ENCODE measurements at regions not wholly inside any gene's neighbourhood (a gene's known extent, or its start where the extent isn't known, plus 50 kb on each side); places are given as distances from the start of the nearest gene placed in this dataset.

DNA sequence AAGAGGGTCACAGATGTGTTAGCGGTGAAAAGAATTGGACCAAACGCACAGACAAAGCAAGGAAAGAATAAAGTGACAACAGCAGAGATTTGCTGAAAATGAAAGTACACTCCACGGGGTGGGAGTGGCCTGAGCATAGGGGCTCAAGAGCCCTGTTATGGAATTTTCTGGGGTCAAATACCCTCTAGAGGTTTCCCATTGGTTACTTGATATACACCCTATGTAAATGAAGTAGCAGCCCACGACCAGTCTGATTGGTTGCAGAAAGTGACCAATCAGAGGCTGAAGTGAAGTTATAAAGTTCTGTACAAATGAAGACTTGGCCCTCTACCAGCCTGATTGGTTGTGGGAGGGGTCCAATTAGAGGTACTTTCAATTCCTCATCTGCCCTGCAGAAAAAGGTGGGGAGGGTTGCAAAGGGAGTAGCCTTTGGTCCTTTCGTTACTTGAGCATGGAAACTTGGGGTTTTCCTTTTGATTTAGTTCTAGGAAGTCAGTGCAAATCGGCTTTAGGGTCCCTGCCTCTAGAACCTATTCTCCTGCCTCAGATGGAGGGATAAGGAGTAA, 125.6 kb upstream of the PRPS1L1 start:
- no peak for DNase-seq

- DNase-seq = no peak
Measured at GRCh38 chr7:18154726-18155125, 127.1 kb upstream of the PRPS1L1 start.

- no peak for DNase-seq
Measured at GRCh38 chr7:18157233-18157632, 129.6 kb upstream of the PRPS1L1 start.

- DNase-seq = no peak
Measured at GRCh38 chr7:18162657-18163056, 135.0 kb upstream of the PRPS1L1 start.

DNA sequence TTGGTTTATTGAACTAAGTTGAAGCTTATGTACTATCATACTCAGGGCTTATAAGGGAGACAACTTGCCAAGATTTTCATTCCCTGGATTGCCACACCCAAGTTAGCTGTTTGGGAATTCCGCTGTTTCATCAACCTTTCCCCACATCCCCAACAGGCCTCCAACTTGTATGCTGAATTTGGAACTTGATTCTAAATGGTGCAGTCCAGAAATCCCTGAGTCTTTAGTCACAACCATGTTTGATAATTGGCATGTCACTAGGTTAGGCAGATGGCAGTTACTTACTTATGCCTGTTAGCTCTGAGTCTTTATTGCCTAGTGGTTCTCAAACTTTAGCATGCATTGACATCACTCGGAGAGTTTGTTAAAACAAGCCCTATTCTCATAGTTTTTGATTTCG, 135.4 kb upstream of the PRPS1L1 start:
- no peak for DNase-seq

DNA sequence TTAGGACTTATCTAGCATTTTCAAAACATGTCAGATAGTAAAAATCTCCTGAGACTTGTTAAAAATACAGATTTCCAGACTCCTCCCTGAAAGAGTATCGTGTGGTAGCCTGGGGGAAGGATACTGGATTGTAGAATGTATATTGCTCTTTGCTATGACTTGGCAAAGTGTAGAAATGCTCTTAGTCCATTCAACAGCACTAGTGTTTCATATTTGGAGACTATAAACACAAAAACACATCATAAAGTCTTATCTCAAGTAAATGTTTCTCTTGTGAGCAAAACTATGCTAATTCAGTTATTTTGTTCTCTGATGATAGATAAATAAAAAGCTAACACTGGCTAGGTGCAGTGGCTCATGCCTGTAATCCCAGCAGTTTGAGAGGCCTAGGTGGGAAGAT, 137.5 kb upstream of the PRPS1L1 start:
- no peak for DNase-seq

GRCh38 chr7:18166002-18166401, 138.4 kb upstream of the PRPS1L1 start:
- DNase-seq = no peak

DNA sequence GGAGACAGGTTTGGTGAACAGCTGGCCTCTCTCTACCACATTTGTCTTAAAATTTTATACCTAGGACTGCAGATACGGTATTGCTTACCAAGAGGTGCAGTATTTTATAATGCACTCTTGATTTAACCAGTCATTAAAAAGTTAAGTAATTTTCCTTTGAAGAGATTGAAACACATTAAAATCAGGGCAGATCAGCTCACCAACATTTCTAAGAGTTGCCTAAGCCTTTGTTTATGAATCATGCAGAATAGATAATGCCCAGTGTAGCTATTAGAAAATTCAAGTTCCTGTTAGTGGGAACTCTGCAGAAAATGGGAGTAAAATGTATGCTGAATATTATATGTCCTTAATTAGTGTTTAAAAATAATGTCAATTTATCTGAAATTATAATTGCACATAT, 140.2 kb upstream of the PRPS1L1 start:
- no peak for DNase-seq

DNA sequence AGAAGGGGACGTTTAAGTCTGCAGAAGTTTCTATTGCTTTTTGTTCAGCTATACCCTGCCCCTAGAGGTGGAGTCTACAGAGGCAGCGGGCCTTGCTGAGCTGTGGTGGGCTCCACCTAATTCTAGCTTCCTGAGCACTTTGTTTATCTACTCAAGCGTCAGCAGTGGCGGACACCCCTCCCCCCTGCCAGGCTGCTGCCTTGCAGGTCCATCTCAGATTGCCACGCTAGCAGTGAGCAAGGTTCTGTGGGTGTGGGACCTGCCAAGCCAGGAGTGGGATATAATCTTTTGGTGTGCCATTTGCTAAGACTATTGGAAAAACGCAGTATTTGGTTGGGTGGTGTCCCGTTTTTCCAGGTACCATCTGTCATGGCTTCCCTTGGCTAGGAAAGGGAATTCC, 147.3 kb upstream of the PRPS1L1 start:
- DNase-seq = no peak

- no peak for DNase-seq
Measured at GRCh38 chr7:18175801-18176450, 148.3 kb upstream of the PRPS1L1 start.

GRCh38 chr7:18177129-18177814, 149.6 kb upstream of the PRPS1L1 start:
- no peak for DNase-seq

- DNase-seq = peak; percentile 82 to 90
Measured at GRCh38 chr7:18177815-18178660, 150.4 kb upstream of the PRPS1L1 start.

DNA sequence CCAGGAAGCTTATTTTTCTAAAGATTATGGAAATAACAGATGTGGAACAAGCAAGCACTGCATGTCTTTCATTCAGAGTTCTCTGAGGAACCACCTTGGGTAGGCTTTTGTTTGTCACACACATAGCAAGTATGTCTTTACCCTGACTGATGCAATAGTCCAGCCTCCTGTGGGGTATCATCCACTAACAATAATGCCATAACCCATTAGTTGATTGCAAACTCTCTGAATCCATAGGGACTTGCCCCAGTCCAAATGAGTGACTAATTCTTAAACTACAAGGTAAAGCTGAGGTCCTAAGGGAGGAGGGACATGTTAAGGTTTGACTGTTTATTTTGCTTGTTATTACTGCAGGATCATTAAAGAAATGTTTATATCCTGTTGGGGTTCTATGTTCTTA, 151.4 kb upstream of the PRPS1L1 start:
- DNase-seq = peak; percentile 14 to 26

DNA sequence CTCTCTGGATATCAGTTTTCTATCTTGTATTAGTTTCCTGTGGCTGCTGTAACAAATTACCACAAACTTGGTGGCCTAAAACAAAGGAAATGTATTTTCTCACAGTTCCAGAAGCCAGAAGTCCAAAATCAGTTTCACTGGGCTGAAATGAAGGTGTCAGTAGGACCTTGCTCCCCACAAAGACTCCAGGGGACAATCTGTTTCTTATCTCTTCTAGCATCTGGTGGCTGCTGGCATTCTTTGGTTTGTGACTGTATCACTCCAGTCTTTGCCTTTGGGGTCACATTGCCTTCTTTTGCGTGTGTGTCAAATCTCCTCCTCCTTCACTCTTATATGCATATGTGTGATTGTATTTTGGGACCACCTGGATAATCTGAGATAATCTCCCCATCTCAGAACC, 153.0 kb upstream of the PRPS1L1 start:
- DNase-seq = no peak

DNA sequence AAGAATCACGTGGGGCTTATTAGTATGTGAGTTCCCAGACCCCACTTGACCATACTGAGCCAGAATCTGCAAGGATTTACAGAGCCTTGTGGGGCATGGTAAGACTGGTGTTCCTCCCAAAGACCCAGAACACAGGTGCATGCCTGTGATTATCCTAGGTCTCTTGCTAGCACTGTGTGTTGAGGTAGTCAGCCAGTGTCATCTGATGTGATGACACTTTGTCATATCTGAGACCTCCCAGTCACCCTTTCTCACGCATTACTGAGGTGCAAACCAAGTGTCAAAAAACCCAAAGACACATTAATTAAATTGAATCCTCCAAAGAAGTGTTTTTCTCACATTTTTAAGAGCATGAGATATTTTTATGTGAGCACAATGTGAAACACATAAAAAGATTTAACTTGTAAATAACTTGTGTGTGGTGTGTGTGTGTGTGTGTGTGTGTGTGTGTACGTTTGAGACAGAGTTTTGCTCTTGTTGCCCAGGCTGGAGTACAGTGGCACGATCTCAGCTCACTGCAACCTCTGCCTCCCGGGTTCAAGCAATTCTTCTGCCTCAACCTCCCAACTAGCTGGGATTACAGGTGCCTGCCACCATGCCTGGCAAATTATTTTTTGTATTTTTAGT, 162.0 kb upstream of the PRPS1L1 start:
- DNase-seq = no peak

DNA sequence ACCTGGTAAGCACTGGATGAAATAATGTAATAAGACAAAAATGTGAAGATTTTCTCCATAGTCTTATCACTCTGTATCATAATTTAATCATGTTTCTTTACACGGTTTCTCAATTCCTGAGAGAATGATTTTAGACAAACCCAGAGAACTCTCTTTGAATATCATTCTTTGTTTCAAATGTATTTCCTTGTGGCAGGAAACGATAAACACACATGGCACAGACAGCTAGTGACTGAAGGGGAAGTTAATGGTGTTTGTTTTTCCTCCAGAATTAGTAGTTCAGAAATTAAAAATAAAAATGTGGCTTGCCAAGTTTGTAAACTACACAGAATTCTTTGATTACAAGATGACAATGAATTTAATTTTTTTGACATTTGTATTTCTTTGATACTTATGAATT, 163.7 kb upstream of the PRPS1L1 start:
- no peak for DNase-seq

DNA sequence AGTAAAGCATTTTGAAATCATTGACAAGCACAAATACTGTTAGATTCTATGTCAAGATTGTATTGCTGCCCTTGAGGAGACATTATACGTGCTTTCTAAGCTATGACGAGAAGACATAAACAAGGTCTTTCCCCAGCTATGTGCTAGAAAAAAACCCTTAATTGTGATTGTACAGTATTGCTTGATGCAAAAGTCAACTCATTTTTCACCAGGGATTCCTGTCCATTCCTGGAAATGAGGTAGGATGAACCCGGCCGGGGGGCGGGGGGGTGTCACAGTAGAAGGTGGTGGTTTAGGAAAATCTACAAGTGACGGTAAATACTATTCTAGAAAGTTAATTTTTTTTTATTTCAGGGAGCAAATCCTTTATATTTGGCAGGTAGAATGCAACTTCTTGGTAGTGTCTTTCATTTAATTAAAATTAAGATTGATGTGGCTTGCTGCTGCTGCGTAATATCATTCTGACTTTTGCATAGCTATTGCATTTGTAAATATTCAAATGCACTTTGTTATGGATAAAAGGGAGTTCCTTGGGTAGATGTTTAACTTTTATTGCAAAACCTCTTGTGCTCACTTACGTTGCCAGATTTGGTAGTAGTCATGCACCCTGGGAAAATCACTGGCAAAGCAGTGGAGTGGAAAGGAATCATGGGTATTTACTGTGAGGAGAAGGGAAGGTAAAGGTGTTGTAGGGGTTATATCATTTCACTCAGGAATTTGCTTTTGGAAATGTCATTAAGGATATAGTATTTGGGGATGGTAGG, 164.4 kb upstream of the PRPS1L1 start:
- no peak for DNase-seq

- DNase-seq = no peak
Measured at GRCh38 chr7:18194616-18195015, 167.0 kb upstream of the PRPS1L1 start.

DNA sequence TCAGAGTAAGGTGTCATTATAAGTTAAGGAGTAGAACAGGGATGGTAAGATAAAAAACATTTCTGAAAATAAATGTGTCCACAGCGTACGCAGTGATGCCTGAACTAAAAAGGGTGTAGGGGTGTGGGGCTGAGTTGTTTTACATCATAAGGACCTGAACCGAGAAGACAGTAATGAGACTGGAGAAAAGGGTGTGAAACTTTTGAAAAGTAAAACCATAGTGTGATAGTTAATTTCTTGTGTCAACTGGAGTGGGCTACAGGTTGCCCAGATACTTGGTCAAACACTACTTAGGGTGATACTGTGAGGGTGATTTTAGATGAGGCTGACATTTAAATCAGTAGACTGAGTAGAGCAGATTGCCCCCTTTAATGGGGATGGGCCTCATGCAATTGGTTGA, 169.0 kb upstream of the PRPS1L1 start:
- DNase-seq = no peak

DNA sequence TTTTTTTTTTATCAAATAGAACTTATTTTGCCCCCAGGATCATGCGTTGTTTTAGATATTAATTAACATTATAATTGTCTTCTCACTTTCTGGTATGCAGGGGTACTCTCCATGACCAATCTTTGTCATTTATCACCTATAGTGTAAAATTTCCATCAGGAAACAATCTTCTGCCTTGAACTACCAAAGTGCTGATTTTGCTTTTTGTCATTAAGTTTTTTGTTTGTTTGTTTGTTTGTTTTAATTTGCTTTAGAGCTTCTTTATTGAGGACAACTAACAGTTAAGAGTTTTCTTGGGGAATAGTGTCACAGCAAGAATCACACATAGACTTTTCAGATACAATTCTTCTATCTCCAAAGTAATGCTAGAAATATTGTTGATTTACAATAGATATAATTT, 171.2 kb upstream of the PRPS1L1 start:
- DNase-seq = no peak

DNA sequence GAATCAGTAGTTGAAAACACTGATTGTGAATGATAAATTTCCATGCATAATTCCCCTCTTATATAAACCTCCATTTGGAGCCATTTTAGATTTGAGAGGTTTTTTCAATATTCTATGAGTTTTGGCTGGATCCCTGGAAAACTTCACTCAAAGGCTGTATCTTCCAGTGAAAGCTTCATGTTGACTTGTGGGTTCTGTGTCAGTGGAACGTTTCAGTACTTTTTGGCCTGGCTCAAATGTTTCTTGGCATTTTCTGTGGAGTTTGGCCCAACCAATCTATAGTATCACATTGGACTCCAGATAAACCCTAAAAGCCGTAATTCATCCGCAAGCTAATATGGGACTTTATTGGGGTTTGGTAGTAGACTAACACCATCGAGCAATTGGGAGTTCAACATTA, 172.6 kb upstream of the PRPS1L1 start:
- DNase-seq = no peak

DNA sequence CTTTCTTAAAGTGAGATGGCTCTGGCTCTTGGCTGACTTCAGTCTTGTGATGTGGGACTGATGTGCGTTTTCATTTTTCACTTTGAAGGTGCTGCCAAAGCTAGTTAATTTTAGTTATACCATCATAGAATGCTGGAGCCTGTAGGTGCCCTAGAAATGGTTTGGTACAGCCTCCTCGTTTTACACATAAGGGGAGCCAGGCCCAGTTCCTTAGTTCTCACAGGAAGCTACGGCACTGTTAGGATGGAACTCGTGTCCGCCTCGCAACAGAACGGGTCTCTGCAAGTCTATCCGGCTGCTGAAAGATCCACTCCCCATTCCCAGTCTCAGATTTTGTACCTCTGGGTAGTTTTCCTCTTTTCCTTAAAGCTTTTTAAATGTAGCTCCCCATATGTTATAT, 173.2 kb upstream of the PRPS1L1 start:
- no peak for DNase-seq

Measured in inflammatory macrophage (primary cell).